ENCODE measurements at regions not wholly inside any gene's neighbourhood (a gene's known extent, or its start where the extent isn't known, plus 50 kb on each side); places are given as distances from the start of the nearest gene placed in this dataset.

DNA sequence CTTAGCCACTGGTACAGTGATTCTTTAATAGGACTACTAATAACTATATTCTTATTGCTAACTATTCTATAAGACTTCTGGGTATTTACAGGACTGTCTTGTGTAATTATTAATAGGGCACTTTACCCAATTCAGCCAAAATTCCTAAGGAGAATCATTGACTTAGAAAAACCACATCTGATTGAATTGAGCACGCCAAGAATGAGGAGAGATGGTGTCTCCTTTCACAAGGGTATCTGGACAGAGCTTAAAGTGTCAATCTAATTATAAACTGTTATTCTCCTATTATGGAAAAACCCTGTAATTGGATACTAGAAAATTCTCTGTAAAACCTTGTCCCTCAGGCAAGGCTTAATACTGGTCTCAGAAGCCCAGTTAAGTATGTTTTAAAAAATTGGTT, 111.1 kb upstream of the TLL1 start:
- Histone ChIP-seq H3K4me1 (ENCODE audit: insufficient read depth, low read length) (no peaks in the 10 kb centered on the region), H4K8ac (replicated peaks; ENCODE audit: insufficient read length, low read depth, low read length) (no peak overlapping the region), H3K56ac (ENCODE audit: insufficient read length, low read depth, low read length) (no peak overlapping the region), H4K20me1 (ENCODE audit: control insufficient read depth, insufficient read depth, insufficient read length) (no peaks in the 10 kb centered on the region), H2AFZ (ENCODE audit: low read length) (no peak overlapping the region), H4K5ac (ENCODE audit: insufficient read length, low read depth, low read length) (no peak overlapping the region), H3K14ac (ENCODE audit: insufficient read depth, low read length) (no peak overlapping the region), H3K18ac (ENCODE audit: insufficient read length, low read depth, low read length) (no peak overlapping the region), H3K9ac (ENCODE audit: extremely low read depth, insufficient read length, low read length) (no peak overlapping the region), H3K79me2 (ENCODE audit: insufficient read depth, low read length) (no peaks in the 10 kb centered on the region), H3K23ac (ENCODE audit: insufficient read length, low read depth, low read length) (no peak overlapping the region), H3K9me3 (ENCODE audit: control insufficient read depth, low read depth, low read length) (no peaks in the 10 kb centered on the region), H2BK120ac (ENCODE audit: low read depth, low read length, poor library complexity, severe bottlenecking) (no peak overlapping the region), H2BK5ac (ENCODE audit: insufficient read length, low read length) (no peak overlapping the region), H3K23me2 (ENCODE audit: insufficient read length, low read depth, low read length, poor library complexity, severe bottlenecking) (no peaks in the 10 kb centered on the region), H2BK12ac (ENCODE audit: insufficient read length, low read depth, low read length) (no peak overlapping the region), H3K79me1 (ENCODE audit: insufficient read depth, low read depth, low read length, poor library complexity, severe bottlenecking) (no peaks in the 10 kb centered on the region), H4K91ac (ENCODE audit: insufficient read length, low read depth, low read length) (no peak overlapping the region), H3K27me3 (ENCODE audit: insufficient read depth, low read length) (no peaks in the 10 kb centered on the region), H3T11ph (ENCODE audit: low read length) (no peak overlapping the region), H3K4me2 (ENCODE audit: insufficient read depth, insufficient read length, low read length) (no peak overlapping the region), H2BK20ac (ENCODE audit: low read depth, low read length, poor library complexity, severe bottlenecking) (no peak overlapping the region), H2BK15ac (ENCODE audit: low read depth, low read length) (no peak overlapping the region), H3K27ac (ENCODE audit: insufficient read length, low read depth, low read length) (no peak overlapping the region), H3K4ac (ENCODE audit: low read depth, low read length) (no peak overlapping the region), H2AK5ac (ENCODE audit: insufficient read length, low read length) (no peak overlapping the region)
- Mint-ChIP-seq H3K4me3 (no peak overlapping the region), H3K4me1 (peaks cover 37 to 39% of the 10 kb centered on the region in 2 experiments), H3K27ac (no peak overlapping the region), H3K36me3 (ENCODE audit: insufficient read depth in 1 of 3, low read depth in 3 of 3) (no peaks in the 10 kb centered on the region), H3K9me3 (no peaks in the 10 kb centered on the region), H3K27me3 (ENCODE audit: low read depth) (no peaks in the 10 kb centered on the region)
- no peak for TF ChIP-seq CTCF (conservative IDR thresholded peaks at IDR 0.05)
- no CpG with 5 or more reads among the region's 1 CpG for WGBS (ENCODE audit: extremely low coverage, insufficient read length, low lambda C conversion rate)
- no peak for DNase-seq

All from H9 (cell line).